Left lung (tissue), 4 donors: ENCODE measurements at regions not wholly inside any gene's neighbourhood (a gene's known extent, or its start where the extent isn't known, plus 50 kb on each side); places are given as distances from the start of the nearest gene placed in this dataset.

Experiments used
- ATAC-seq: fragments of 200-7000 bp; cut with Tn5 transposase; one replicate; pipeline ENCODE4 v1.9.1; 2020; ENCODE audit warnings: moderate library complexity
- DNase-seq, 4 donors: peaks; one replicate each; pipeline ENCODE4 v3.0.0-alpha.2; 2013 to 2020
- H3K27ac ChIP-seq, 2 donors: fragments of 200-600 bp; sonication (generic) in 1 of 2; one replicate each; pipeline versions ENCODE4 v1.5.0 to v1.8.0; 2020 to 2021
- H3K27me3 ChIP-seq, 2 donors: fragments of 200-600 bp; sonication (generic) in 1 of 2; one replicate each; pipeline versions ENCODE4 v1.5.0 to v1.8.0; 2020 to 2021
- H3K36me3 ChIP-seq, 2 donors: fragments of 200-600 bp; sonication (generic) in 1 of 2; one replicate each; pipeline versions ENCODE4 v1.5.0 to v1.8.0; 2020 to 2021
- H3K4me1 ChIP-seq, 2 donors: fragments of 200-600 bp; one replicate each; pipeline ENCODE4 v1.8.0; 2021
- H3K4me3 ChIP-seq, 2 donors: fragments of 200-600 bp; sonication (generic) in 1 of 2; one replicate each; pipeline versions ENCODE4 v1.5.0 to v1.8.0; 2020 to 2021; ENCODE audit warnings: mild to moderate bottlenecking in 1 of 2
- H3K9me3 ChIP-seq, 2 donors: fragments of 200-600 bp; sonication (generic) in 1 of 2; one replicate each; pipeline versions ENCODE4 v1.5.0 to v1.8.0; 2020 to 2021
- CTCF ChIP-seq, 2 donors: fragments of 200-600 bp; sonication (generic) in 1 of 2; IDR thresholded peaks; one replicate each; pipeline versions ENCODE4 v1.5.0 to v1.8.0; 2021; ENCODE audit warnings: antibody characterized with exemption in 2 of 2
- intact Hi-C, 2 donors: fragments of 100-400 bp; cut with DNase I; formaldehyde crosslinking; loops; one replicate each; pipeline versions ENCODE4 v1.11.2 to v1.14.2; 2022
- donor health status: DM: no; HTN: yes; CAD: no.
- donor health status: DM: no; HTN: no; CAD: no.

- TF ChIP-seq CTCF (IDR thresholded peaks at IDR 0.05), result no peak
- intact Hi-C loops, result no loop called here
- H3K27ac ChIP-seq, result no peak overlapping the region
- H3K27me3 ChIP-seq, result no peaks in the 10 kb centered on the region
- DNase-seq, result no peak
- H3K36me3 ChIP-seq, result no peaks in the 10 kb centered on the region
- no peaks in the 10 kb centered on the region for H3K9me3 ChIP-seq
- ATAC-seq, result no peak
- no peak overlapping the region for H3K4me3 ChIP-seq
- no peaks in the 10 kb centered on the region for H3K4me1 ChIP-seq
Observed at GRCh38 chr4:60366661-60367060, 833.5 kb upstream of the ADGRL3 start.

- Histone ChIP-seq H3K36me3 (no peaks in the 10 kb centered on the region), H3K9me3 (no peaks in the 10 kb centered on the region), H3K27ac (no peak overlapping the region), H3K4me1 (no peaks in the 10 kb centered on the region), H3K4me3 (no peak overlapping the region), H3K27me3 (no peaks in the 10 kb centered on the region)
- intact Hi-C loops, result no loop called here
- no peak for TF ChIP-seq CTCF (IDR thresholded peaks at IDR 0.05)
- DNase-seq, result no peak
- no peak for ATAC-seq
Observed at GRCh38 chr4:60368986-60369385, 831.1 kb upstream of the ADGRL3 start.

GRCh38 chr4:60378010-60378409 lies 822.1 kb upstream of the ADGRL3 start:
- Histone ChIP-seq H3K4me1 (no peaks in the 10 kb centered on the region), H3K36me3 (no peaks in the 10 kb centered on the region), H3K9me3 (peaks cover 0 to 1% of the 10 kb centered on the region in 2 donors), H3K27me3 (no peaks in the 10 kb centered on the region), H3K27ac (no peak overlapping the region), H3K4me3 (no peak overlapping the region)
- no peak for TF ChIP-seq CTCF (IDR thresholded peaks at IDR 0.05)
- DNase-seq, result no peak
- ATAC-seq, result no peak
- intact Hi-C loops, result no loop called here

GRCh38 chr4:60384516-60384915 lies 815.6 kb upstream of the ADGRL3 start:
- DNase-seq (no peak), ATAC-seq (no peak)
- Histone ChIP-seq H3K4me1 (no peaks in the 10 kb centered on the region), H3K4me3 (no peak overlapping the region), H3K36me3 (no peaks in the 10 kb centered on the region), H3K27me3 (no peaks in the 10 kb centered on the region), H3K9me3 (no peaks in the 10 kb centered on the region), H3K27ac (no peak overlapping the region)
- no peak for TF ChIP-seq CTCF (IDR thresholded peaks at IDR 0.05)
- intact Hi-C loops, result no loop called here

- ATAC-seq, result no peak
Observed at GRCh38 chr4:60389633-60390032, 810.5 kb upstream of the ADGRL3 start.

More at GRCh38 chr4:60389633-60390032, 810.5 kb upstream of the ADGRL3 start:
- Histone ChIP-seq H3K27me3 (no peaks in the 10 kb centered on the region), H3K36me3 (no peaks in the 10 kb centered on the region), H3K4me1 (no peaks in the 10 kb centered on the region), H3K27ac (no peak overlapping the region), H3K4me3 (no peak overlapping the region), H3K9me3 (no peaks in the 10 kb centered on the region)
- intact Hi-C loops, result no loop called here
- TF ChIP-seq CTCF (IDR thresholded peaks at IDR 0.05), result no peak
- no peak for DNase-seq
